ENCODE measurements at regions not wholly inside any gene's neighbourhood (a gene's known extent, or its start where the extent isn't known, plus 50 kb on each side); places are given as distances from the start of the nearest gene placed in this dataset.

DNA sequence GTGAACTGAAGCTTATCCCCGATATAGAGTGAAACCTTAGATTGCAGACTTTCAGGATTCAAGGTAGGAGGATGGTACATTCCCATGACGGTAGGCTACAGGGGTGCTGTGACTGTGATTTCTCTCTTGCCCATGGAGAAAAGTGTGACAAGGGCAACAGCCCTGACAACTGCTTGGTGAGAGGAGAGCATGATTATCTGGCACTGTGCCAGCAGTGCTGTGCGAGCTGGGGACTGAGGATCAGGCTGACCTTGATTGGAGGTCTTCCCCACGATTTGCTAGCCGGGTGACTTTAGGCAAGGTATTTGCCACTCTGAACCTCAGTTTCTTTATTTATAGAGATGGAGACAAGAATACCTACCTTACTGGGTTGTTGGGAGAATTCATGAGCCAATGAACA, 229.5 kb downstream of the PTEN start:
- no peak overlapping the region for H2AFZ ChIP-seq (ENCODE audit: low read length)
- no peaks in the 10 kb centered on the region for H3K9me3 ChIP-seq (ENCODE audit: insufficient read depth in 2 of 2, low read depth in 1 of 2, low read length in 1 of 2)
- no peak overlapping the region for H3K56ac ChIP-seq (replicated peaks; ENCODE audit: insufficient read length, low read depth, low read length)
- no peak overlapping the region; the same call in 1 of the 2 replicates for H2BK15ac ChIP-seq (ENCODE audit: low read length)
- no peak overlapping the region for H3K23ac ChIP-seq (ENCODE audit: insufficient read length)
- H3K79me2 ChIP-seq (ENCODE audit: control insufficient read depth in 1 of 2, insufficient read depth in 2 of 2, low read length in 2 of 2) = no peaks in the 10 kb centered on the region
- no peaks in the 10 kb centered on the region for H3K27me3 ChIP-seq (replicated peaks in 1 of 4; ENCODE audit: control insufficient read depth in 3 of 4, extremely low read depth in 1 of 4, insufficient read depth in 3 of 4, low read length in 3 of 4)
- peak overlapping the region; percentile 27; the same call in 1 of the 2 replicates for H2BK20ac ChIP-seq (ENCODE audit: low read length)
- H3K9ac ChIP-seq (replicated peaks in 1 of 4; ENCODE audit: extremely low read depth in 1 of 4, low read depth in 3 of 4, low read length in 3 of 4) = no peak overlapping the region
- H3K18ac ChIP-seq (ENCODE audit: extremely low read depth, low read length) = no peak overlapping the region
- no peaks in the 10 kb centered on the region for H4K20me1 ChIP-seq (replicated peaks in 1 of 2; ENCODE audit: control insufficient read depth in 1 of 2, insufficient read depth in 2 of 2, low read length in 2 of 2)
- no peak overlapping the region for H4K91ac ChIP-seq (replicated peaks; ENCODE audit: insufficient read length, low read length)
- no peak overlapping the region for H4K5ac ChIP-seq (ENCODE audit: insufficient read length, low read depth, low read length)
- H3K14ac ChIP-seq (ENCODE audit: insufficient read length) = no peak overlapping the region
- FAIRE-seq (no peak), DNase-seq (ENCODE audit: low read depth in 1 of 2, low spot score in 2 of 2) (no peak)
- no peaks in the 10 kb centered on the region for H3K23me2 ChIP-seq (ENCODE audit: low read depth, low read length)
- no peaks in the 10 kb centered on the region for H3K79me1 ChIP-seq (ENCODE audit: low read depth, low read length)
- no peak overlapping the region for H3K4me3 ChIP-seq (ENCODE audit: extremely low read depth in 1 of 4, insufficient read depth in 2 of 4, low read depth in 3 of 4, low read length in 4 of 4)
- no peak overlapping the region for H2BK120ac ChIP-seq (replicated peaks; ENCODE audit: low read depth, low read length)
- no peak overlapping the region for H3K4ac ChIP-seq (replicated peaks; ENCODE audit: insufficient read length, low read depth, low read length)
- 87% methylated on average over 5 of the region's 5 CpGs; no CpG with 5 or more reads in 1 of the 2 experiments for WGBS, 2 experiments (ENCODE audit: extremely low coverage in 1 of 2, insufficient coverage in 1 of 2, insufficient read length in 1 of 2, insufficient replicate concordance in 2 of 2, low coverage in 1 of 2, low lambda C conversion rate in 2 of 2, missing lambda C conversion rate in 1 of 2)
- POLR2A ChIA-PET (ENCODE audit: partially characterized antibody) = no interaction called here
- H3K27ac ChIP-seq (ENCODE audit: low read depth, low read length) = no peak overlapping the region
- H2BK12ac ChIP-seq (ENCODE audit: low read depth, low read length) = 0 out of 2 replicates have a peak overlapping the region, but pooled peaks have one; percentile 46
- H2BK5ac ChIP-seq (ENCODE audit: low read depth, low read length) = no peak overlapping the region
- TF ChIP-seq, protein P1, sequence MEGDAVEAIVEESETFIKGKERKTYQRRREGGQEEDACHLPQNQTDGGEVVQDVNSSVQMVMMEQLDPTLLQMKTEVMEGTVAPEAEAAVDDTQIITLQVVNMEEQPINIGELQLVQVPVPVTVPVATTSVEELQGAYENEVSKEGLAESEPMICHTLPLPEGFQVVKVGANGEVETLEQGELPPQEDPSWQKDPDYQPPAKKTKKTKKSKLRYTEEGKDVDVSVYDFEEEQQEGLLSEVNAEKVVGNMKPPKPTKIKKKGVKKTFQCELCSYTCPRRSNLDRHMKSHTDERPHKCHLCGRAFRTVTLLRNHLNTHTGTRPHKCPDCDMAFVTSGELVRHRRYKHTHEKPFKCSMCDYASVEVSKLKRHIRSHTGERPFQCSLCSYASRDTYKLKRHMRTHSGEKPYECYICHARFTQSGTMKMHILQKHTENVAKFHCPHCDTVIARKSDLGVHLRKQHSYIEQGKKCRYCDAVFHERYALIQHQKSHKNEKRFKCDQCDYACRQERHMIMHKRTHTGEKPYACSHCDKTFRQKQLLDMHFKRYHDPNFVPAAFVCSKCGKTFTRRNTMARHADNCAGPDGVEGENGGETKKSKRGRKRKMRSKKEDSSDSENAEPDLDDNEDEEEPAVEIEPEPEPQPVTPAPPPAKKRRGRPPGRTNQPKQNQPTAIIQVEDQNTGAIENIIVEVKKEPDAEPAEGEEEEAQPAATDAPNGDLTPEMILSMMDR (IDR thresholded peaks at IDR 0.05; ENCODE audit: control extremely low read depth in 1 of 3, insufficient read depth in 1 of 3, low read depth in 1 of 3, low read length in 3 of 3) = no peak
- TF ChIP-seq, protein P2, sequence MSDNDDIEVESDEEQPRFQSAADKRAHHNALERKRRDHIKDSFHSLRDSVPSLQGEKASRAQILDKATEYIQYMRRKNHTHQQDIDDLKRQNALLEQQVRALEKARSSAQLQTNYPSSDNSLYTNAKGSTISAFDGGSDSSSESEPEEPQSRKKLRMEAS (IDR thresholded peaks at IDR 0.05) = no peak
- TF ChIP-seq CHD1 (IDR thresholded peaks at IDR 0.05; ENCODE audit: low read depth, low read length) = no peak
- no peak for TF ChIP-seq SIX5 (IDR thresholded peaks at IDR 0.05; ENCODE audit: low read depth, low read length)
- no peak for TF ChIP-seq EGR1 (IDR thresholded peaks at IDR 0.05; ENCODE audit: borderline replicate concordance, low read depth, low read length)
- TF ChIP-seq SP2 (IDR thresholded peaks at IDR 0.05; ENCODE audit: low read length) = no peak
- no peak overlapping the region for H2AK5ac ChIP-seq (ENCODE audit: low read depth, low read length)
- no peaks in the 10 kb centered on the region for H3K4me1 ChIP-seq (replicated peaks in 1 of 4; ENCODE audit: control insufficient read depth in 3 of 4, insufficient read depth in 4 of 4, low read length in 3 of 4)
- no peak overlapping the region for H3K4me2 ChIP-seq (ENCODE audit: insufficient read depth in 1 of 2, low read depth in 2 of 2, low read length in 2 of 2)
- no peaks in the 10 kb centered on the region for H3K36me3 ChIP-seq (ENCODE audit: control insufficient read depth in 2 of 4, insufficient read depth in 4 of 4, low read length in 3 of 4)
- no peak overlapping the region for H4K8ac ChIP-seq (ENCODE audit: extremely low read depth, insufficient read depth, low read length)
- CTCF ChIA-PET (ENCODE audit: partially characterized antibody) = no interaction called here

All from H1 (cell line).